GM10266 (cell line): ENCODE measurements at regions not wholly inside any gene's neighbourhood (a gene's known extent, or its start where the extent isn't known, plus 50 kb on each side); places are given as distances from the start of the nearest gene placed in this dataset.

Experiments used
- DNase-seq: peaks from one replicate; pipeline ENCODE4 v3.0.0; 2012; ENCODE audit errors: extremely low spot score
- CTCF ChIP-seq: IDR thresholded peaks from 2 replicates; pipeline ENCODE4 v1.5.1; 2012; ENCODE audit warnings: mild to moderate bottlenecking, low read depth; ENCODE audit not compliant: control insufficient read depth, insufficient read depth; ENCODE audit errors: missing control alignments

- TF ChIP-seq CTCF, result no peak
- DNase-seq, result no peak
These were observed 1198.9 kb upstream of the PCDH7 start for GRCh38 chr4:29521281-29521680.

- DNase-seq, result no peak
- no peak for TF ChIP-seq CTCF
These were observed 1183.4 kb upstream of the PCDH7 start for GRCh38 chr4:29536745-29537144.

GRCh38 chr4:29538889-29539646 lies 1181.1 kb upstream of the PCDH7 start:
- DNase-seq, result no peak
- no peak for TF ChIP-seq CTCF

GRCh38 chr4:29540439-29541102 lies 1179.6 kb upstream of the PCDH7 start:
- peak; percentile 3 for DNase-seq
- TF ChIP-seq CTCF, result no peak

GRCh38 chr4:29541757-29542156 lies 1178.4 kb upstream of the PCDH7 start:
- no peak for TF ChIP-seq CTCF
- DNase-seq, result no peak

GRCh38 chr4:29549342-29549741 lies 1170.8 kb upstream of the PCDH7 start:
- TF ChIP-seq CTCF, result no peak
- no peak for DNase-seq

GRCh38 chr4:29551821-29552220 lies 1168.3 kb upstream of the PCDH7 start:
- TF ChIP-seq CTCF, result no peak
- no peak for DNase-seq
